ENCODE measurements at regions not wholly inside any gene's neighbourhood (a gene's known extent, or its start where the extent isn't known, plus 50 kb on each side); places are given as distances from the start of the nearest gene placed in this dataset.
"Not testable (repeated sequence)": the region's sequence is repeated elsewhere in the genome, so short reads cannot be mapped to it uniquely, and the experiment has no call there.

DNA sequence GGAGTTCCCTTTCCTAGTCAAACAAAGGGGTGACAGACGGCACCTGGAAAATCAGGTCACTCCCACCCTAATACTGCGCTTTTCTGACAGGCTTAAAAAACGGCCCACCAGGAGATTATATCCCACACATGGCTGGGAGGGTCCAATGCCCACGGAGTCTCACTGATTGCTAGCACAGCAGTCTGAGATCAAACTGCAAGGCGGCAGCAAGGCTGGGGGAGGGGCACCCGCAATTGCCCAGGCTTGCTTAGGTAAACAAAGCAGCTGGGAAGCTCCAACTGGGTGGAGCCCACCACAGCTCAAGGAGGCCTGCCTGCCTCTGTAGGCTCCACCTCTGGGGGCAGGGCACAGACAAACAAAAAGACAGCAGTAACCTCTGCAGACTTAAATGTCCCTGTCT, 1032.9 kb downstream of the TDRD15 start:
- not testable (repeated sequence) for TF ChIP-seq POLR2A (IDR thresholded peaks at IDR 0.05)
- TF ChIP-seq, protein P1, sequence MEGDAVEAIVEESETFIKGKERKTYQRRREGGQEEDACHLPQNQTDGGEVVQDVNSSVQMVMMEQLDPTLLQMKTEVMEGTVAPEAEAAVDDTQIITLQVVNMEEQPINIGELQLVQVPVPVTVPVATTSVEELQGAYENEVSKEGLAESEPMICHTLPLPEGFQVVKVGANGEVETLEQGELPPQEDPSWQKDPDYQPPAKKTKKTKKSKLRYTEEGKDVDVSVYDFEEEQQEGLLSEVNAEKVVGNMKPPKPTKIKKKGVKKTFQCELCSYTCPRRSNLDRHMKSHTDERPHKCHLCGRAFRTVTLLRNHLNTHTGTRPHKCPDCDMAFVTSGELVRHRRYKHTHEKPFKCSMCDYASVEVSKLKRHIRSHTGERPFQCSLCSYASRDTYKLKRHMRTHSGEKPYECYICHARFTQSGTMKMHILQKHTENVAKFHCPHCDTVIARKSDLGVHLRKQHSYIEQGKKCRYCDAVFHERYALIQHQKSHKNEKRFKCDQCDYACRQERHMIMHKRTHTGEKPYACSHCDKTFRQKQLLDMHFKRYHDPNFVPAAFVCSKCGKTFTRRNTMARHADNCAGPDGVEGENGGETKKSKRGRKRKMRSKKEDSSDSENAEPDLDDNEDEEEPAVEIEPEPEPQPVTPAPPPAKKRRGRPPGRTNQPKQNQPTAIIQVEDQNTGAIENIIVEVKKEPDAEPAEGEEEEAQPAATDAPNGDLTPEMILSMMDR (IDR thresholded peaks at IDR 0.05) = not testable (repeated sequence)
